CD4-positive, alpha-beta T cell treated with Interleukin-15 for 4 hours (primary cell): ENCODE measurements at regions not wholly inside any gene's neighbourhood (a gene's known extent, or its start where the extent isn't known, plus 50 kb on each side); places are given as distances from the start of the nearest gene placed in this dataset.
"Not testable (repeated sequence)": the region's sequence is repeated elsewhere in the genome, so short reads cannot be mapped to it uniquely, and the experiment has no call there.

Source experiments
- DNase-seq: peaks from one replicate; pipeline ENCODE4 v3.0.0-alpha.2; 2020; ENCODE audit warnings: low spot score

DNA sequence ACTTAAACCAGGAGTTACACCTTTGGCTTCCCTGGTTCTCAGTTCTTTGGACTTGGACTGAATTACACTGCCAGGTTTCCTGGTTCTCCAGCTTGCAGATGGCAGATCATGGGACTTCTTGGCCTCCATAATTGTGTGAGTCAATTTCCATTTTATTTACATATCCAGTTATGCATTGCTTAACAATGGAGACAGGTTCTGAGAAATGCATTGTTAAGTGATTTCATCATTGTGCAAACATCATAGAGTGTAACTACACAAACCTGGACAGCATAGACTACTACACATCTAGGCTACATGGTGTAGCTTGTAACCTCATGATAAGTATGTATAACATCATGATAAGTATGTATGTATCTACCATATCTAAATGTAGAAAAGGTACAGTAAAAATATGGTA, 276.1 kb upstream of the BTG1 start:
- no peak for DNase-seq

GRCh38 chr12:92421042-92421441, 275.4 kb upstream of the BTG1 start:
- DNase-seq = no peak

DNA sequence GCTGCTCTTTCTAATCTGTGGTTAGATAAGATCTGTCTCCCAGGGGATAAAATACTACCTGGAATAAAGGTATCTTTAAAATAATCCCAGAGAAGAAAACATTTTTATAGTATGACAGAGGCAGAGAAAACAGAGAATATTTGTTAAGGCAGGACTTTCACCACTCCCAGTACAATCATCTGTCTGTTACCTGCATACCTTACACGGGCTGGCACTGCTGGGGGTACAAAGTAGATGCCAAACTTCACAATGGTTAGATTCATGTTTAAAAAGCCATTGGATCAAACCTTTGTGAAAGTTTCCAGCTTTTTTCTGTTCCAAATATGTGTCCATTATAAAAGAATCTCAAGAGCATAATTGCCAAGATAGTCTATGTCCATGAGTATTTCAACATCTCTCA, 273.6 kb upstream of the BTG1 start:
- no peak for DNase-seq

DNA sequence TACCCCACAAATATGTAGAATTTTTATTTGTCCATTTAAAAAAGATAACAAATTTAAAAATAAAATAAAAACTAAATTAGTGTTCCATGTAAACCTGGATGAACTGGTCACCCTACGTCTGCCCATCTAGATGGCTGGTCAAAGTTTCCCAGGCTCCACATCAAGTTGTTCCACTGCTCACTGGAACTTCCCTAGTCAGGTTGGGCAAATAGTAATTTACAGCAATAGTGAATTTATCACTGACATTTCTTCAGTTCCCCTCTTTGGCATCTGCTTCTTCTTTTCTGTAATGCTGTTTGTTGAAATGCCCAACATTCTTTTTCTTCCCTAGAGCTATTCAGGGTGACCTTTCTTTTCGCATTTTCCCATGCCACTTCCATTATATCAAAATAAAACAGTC, 272.7 kb upstream of the BTG1 start:
- no peak for DNase-seq

- no peak for DNase-seq
These were observed 271.7 kb upstream of the BTG1 start for GRCh38 chr12:92417373-92417772.

GRCh38 chr12:92416385-92416812, 270.8 kb upstream of the BTG1 start:
- DNase-seq = no peak

DNA sequence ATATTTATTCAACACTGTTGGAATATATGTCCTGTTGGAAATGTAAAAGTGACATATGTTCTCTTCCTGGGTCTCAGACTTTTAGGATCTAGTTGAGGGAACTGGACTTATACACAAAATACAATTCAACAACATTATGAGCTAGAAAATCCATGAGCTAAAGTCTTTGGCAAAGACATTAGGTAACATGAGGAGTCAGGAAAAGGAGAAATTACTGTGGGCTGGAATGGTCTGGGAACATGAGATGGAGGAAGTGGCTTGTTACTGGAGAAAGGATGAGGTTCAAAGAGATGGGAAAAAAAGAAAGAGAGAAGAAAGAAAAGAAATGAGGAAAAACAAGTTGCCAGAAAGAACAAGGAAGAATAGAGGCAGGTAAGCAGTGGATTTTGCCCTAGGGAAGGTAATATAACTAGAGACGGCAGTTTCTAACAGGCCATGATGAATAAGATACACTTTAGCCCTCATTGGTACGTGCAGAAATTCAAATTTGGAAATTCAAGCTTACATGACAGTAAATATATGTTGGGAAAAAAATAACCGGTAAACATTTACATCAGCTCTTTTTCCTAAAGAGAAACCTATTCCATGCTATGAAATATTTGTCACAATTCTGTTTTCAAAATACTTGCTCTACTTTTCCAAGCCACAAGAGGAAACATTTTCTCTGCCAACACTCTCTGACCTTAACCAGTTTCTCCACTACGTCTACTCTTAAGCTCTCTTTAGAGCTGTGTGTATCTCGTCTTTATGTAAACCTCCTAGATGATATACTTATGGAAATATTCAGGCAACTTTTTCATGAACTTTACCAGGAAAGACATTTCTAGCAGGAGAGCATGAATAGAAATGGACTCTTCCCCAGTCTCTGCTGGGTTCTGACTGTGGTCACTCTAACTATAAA, 268.8 kb upstream of the BTG1 start:
- no peak for DNase-seq

GRCh38 chr12:92413286-92413685, 267.6 kb upstream of the BTG1 start:
- no peak for DNase-seq

DNA sequence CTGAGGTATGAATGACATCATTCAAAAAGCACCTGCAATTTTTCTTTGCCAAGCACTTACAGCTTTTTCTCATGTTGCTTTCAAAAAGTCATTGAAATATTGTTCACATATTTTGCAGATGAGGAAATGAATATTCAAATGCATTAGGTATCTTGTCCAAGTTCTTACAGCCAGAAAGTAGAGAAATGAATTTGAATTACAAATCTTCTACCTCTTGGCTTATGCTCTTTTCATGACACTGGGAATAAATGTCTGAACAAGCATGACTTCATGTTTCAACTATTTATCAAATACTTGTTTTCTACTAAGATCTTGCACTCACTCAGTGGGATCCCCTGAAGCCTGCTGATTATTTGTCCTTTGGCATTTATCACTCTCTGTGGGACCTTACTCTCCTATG, 267.2 kb upstream of the BTG1 start:
- DNase-seq = no peak

DNA sequence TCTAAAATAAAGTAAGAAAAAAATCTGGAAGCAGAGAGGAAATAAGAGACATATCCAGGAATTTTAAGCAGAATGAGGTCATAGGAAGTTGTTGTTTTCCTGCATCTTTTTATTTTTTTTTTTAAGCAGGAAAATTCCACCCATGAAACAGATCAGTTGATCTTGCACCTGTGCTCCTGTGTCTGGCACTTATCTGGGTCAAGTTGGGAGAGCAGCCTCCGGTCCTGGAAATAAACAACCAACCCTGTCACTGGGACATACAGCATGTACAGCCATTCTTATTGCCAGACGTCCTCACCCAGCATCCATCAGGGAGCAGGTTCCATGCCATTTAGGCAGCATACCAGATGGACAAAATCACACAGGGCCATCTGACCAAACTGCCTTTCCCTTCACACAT, 266.0 kb upstream of the BTG1 start:
- no peak for DNase-seq

DNA sequence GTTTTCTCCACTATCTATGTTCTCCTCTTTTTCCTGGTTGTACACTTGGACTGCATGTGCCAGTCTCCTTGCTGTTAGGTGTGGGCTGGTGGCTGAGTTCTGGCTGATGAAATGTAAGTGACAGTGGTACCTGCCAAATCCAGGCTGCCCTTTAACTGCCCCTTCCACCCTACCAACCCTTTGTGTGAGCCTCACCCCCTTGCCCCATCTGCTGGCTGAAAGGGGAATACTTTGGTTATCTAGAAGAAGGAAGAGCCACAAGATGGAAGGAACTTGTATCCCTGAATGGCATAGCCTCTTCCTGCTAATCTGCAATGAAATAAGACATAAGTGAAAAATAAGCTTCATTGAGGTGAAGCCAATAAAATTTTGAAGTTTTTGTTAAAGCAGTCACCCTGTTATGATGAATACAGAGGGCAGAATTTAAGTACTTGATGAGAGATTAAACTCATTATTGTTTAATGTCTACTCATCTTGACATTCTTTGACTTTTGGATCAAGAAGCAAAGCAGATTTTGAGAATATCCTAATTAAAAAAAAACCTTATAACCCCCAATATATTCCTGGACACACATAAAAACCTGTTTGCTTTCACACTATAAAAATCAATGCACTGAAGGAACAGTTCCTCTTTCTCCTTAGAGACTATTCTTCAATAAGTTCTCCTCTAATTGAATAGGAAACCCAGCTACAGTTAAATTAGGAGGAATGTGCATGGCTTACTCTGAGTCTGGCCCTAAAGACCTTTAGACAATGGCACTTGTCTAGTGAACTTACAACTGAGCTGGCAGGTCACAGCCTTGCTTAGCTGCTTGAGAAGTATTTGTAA, 262.6 kb upstream of the BTG1 start:
- peak; percentile 45 for DNase-seq

GRCh38 chr12:92406404-92407070, 260.9 kb upstream of the BTG1 start:
- DNase-seq = not testable (repeated sequence)

- peak; percentile 25 for DNase-seq
These were observed 260.2 kb upstream of the BTG1 start for GRCh38 chr12:92405801-92406251.

GRCh38 chr12:92404921-92405320, 259.3 kb upstream of the BTG1 start:
- DNase-seq = no peak

DNA sequence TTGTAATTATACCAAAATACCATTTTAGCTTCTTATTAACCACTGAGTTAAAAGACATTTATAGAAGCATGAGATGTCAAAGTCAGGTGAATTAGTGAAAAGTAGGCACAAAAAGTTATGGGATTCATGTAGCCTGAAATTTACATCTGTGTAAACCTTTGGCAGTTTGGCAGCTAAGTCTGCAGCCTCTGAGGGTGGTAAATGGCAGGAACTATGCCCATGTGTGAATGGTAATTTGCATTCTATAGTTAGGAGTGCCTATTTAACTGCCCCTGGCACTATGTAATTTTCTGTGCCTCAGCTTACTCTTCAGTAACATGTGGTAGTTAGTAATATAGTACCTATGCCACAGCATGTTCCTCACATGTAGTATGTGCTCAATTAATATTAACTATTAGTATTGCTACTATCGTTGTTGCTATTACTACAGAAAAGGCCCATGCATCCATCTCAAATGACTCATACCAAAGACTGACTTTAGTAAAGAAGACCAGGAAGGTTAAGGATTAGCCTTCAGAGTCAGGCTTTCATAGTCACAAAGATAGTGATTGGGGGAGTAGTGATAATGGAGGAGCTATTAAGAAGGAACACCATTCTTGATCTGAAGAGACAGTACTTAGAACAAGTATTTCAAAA, 258.7 kb upstream of the BTG1 start:
- no peak for DNase-seq

DNA sequence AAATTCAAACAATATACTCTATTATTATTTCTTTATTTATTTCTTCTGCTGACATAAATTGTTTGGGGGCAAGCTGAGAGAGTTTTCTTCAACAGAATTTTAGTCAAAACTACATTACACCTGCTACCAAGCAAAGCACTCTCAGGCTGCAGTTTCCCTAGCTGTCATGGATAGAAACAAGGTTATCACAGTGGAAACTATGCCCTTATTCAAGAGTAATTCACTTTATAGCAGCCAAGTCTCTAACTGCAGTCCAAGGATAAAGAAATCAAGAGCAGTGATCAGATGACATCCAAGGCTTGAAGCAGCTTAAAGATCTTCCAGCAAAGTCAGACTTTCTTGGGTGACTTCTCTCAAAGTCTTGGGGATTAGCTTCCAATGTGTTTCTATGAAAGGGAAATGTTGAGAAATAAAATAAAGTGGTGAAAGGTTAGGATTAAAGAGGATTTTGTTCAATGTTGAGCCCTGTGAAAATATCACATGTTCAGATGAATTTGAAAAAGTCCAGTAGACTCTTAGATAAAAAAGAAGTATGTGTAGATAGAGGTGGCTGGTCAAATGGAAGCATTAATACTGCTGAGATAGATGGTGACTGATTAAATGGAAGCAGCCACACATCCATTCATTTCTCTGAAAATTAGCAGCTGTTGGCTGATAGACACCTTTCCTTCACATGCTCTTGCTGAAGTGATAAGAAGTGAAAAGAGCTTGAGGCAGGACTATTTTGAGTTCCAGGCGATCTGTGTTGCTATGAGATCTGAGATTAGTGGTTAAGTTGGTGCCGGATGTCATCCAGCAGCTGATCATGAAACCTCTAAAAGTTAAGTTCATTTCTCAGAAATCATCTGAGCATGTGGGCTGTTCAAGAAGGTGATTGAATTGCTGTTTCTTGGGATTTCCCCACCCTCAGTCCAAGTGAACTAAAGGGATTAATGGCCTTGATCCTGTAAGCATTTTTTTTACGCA, 257.8 kb upstream of the BTG1 start:
- peak; percentile 89 for DNase-seq

GRCh38 chr12:92402415-92402814, 256.8 kb upstream of the BTG1 start:
- no peak for DNase-seq

GRCh38 chr12:92400006-92400405, 254.4 kb upstream of the BTG1 start:
- peak; percentile 51 for DNase-seq

GRCh38 chr12:92398565-92399309, 253.1 kb upstream of the BTG1 start:
- peak; percentile 77 for DNase-seq

- DNase-seq = no peak
These were observed 251.1 kb upstream of the BTG1 start for GRCh38 chr12:92396647-92397252.
